GM21528 (cell line): ENCODE measurements at regions not wholly inside any gene's neighbourhood (a gene's known extent, or its start where the extent isn't known, plus 50 kb on each side); places are given as distances from the start of the nearest gene placed in this dataset.

Experiments used
- ATAC-seq: cut with Tn5 transposase; IDR thresholded peaks from one replicate; pipeline ENCODE4 v1.9.1; 2021; ENCODE audit warnings: mild to moderate bottlenecking, moderate library complexity; ENCODE audit not compliant: unreplicated experiment, low FRiP score

DNA sequence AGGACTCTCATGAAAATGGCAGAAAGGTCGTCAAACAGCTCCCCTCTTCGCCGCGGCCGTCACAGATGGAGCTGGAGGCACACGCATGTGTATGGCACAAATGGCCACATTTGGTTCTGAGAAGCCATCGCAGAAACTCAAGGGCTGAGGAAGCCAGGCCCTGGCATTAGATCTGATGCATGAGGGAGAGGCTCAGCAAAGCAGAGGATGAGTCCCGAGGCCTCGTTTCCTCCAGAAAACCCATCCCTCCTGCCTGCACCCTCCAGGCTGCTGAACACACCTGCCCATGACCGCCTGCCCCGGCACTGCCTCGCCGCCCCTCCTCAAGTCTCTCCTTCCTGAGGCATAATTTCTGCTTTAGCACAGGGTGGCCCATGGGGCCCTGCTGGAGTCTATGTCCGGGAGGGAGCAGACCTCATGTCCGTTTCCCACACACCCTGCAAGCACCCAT is 240.3 kb downstream of the DLL1 start:
- no peak for ATAC-seq

DNA sequence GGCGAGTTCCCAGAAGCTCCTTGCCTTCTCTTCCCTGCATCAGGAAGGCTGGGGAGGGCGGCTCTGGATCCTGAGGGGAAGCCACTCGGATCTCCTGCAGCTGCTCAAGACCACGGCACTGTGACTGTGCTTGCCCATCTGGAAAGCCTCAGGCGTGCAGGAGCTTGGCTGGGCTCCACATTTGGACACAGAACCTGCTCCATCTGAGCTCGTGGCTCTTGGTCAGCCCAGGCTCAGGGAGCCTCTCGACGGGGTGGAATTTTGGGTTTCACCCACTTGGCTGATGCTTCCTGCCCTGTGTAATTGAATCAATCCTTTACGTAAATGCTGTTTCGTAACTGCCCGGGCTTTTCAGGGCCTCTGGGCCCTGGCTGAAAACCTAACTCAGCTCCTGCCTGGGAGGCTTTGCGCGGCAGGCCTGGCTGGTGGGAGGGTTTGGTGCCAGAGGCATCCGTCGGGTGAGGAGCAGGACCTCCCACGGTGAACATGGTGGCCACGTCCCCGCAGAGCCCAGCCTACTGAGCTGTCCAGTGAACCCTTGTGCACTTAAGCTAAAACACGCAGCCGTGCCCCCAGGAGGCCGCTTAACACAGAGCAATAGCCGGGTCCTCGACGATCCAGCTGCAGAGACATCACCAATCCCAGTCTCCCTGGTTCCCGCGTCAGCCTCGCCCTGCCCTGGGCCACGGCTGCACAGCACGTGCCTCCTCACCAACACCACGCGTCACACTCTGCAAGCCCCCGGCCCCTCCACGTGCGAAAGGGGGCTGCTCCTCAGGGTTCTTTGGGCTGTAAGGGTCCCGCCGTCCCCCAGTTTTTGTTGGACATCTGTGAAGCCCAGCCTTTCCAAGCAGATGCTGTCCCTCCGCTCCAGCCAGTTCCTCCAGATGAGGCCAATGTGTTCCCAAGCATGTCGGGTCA is 241.0 kb downstream of the DLL1 start:
- ATAC-seq, result no peak

DNA sequence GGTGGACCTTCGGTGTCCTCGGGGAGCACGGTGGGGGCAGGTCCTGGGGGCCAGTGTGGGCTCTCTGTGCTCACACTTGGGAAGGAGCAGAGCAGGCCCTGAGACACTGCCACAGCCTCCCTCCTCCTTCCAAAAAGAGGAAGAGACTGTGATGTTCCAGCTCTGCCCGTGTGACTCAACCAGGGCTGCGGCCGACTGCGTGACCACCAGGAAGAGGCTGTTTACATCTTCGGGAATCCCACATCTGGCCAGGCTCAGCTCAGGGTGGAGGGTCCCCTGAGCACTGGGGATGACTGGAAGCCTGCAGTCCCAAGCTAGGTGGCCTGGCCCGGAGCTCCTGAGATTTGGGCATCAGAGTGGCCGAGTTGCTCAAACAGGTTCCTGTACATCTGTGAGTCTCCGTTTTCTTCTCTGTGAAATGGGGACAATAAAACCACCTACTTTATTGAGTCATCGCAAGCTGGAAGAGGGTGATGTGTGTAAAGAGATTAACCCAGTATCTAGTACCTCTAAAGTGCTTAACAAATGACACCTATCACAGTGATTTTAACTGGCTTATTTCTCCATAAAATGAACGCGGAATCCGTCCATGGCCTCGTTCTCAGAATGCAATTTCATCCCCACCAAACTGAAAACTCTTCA is 242.1 kb downstream of the DLL1 start:
- no peak for ATAC-seq

DNA sequence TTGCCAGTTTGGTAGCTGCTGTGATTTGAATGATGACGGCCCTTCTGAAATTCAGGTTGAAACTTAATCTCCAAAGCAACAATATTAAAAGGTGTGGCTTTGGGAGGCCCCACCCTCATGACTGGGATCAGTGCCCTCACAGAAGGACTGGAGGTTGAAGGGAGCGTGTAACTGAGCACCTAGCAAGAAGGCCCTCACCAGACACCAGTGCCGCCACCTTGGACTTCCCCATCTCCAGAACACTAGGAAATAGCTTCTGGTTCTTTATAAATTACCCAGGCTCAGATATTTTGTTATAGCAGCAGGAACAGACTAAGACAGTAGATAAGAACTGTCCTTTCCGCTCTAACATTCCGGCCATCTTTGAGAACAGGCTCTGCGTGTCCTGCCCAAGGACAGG is 243.1 kb downstream of the DLL1 start:
- no peak for ATAC-seq

DNA sequence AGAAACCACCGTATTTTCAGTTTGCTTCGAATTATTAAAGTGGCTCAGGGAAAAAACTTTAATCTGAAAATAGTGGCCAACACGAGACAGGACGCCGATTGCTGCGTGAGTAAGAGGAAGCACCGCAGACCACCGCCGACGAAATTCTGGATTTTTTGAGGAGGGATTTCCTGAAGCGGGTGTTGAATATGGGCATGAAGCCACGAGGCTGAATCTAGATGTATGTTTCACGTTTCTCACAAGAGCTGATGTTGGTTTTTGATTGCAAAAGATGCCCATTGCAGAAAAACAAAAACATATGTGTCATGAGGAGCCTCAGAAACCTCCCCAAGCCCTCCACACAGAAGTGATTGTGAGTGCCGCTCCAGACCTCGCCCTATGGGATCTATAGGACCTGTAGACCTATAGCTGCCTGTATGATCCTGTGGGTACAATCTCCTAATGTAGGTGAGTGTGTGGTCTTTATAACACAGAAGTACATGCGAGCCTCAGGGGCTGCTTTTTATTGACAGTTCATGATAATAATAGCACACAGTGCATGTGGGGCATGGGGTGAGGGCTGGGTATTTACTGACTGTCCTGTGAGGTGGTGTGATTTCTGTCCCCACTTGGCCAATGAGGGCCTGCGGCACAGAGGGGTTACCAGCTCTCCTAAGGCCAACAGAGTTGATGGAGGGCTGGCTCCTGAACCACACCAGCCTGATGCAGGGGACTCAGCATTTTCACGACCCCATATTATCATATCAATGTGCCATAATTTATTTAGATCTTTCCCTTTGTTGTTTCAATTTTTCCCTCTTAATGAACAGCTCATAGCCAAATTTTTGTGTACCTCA is 243.9 kb downstream of the DLL1 start:
- no peak for ATAC-seq

DNA sequence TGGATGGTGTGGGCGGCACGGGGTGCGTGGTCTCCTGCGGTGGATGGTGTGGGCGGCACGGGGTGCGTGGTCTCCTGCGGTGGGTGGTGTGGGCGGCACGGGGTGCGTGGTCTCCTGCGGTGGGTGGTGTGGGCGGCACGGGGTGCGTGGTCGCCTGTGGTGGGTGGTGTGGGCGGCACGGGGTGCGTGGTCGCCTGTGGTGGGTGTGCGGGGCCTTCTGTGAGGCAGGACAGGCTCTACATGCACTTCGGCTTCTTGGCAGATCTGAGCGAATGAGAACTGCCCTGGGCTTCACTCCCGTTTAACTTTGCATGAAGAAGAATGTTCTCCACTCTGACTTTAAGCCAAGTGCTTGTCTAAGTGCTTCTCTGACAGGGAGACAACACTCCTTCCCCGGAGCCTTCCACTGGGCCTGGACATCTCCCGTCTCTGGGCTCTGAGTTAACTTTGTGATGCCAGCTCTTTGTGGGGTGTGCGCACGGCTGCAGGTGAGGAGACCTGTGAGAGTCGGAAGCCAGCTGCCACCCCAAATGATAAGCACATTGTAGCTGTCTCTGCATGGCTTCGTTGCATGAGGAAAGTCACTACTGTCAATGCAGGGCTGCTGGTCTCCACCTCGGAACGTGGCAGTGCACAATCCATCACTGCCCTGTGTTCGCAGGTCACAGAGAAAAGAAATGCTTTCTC is 244.8 kb downstream of the DLL1 start:
- ATAC-seq, result no peak

DNA sequence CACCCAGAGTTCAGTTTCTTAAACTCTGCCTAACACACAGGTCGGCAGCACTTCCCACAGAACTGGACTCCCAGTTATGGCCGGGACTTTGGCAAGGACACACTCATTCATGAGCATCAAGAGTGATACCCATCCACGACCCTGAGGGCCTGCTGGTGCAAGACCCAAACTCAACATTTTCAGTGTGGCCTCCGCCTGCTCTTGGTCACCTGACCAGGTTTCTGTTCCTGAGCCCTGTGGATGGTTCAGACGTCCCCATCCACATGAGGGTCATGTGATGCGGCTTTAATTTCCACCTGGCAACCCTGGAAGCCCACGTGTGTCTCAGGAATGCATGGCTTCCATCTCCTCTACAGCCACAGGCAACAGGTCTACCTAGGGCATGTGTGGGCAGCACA is 245.3 kb downstream of the DLL1 start:
- no peak for ATAC-seq

DNA sequence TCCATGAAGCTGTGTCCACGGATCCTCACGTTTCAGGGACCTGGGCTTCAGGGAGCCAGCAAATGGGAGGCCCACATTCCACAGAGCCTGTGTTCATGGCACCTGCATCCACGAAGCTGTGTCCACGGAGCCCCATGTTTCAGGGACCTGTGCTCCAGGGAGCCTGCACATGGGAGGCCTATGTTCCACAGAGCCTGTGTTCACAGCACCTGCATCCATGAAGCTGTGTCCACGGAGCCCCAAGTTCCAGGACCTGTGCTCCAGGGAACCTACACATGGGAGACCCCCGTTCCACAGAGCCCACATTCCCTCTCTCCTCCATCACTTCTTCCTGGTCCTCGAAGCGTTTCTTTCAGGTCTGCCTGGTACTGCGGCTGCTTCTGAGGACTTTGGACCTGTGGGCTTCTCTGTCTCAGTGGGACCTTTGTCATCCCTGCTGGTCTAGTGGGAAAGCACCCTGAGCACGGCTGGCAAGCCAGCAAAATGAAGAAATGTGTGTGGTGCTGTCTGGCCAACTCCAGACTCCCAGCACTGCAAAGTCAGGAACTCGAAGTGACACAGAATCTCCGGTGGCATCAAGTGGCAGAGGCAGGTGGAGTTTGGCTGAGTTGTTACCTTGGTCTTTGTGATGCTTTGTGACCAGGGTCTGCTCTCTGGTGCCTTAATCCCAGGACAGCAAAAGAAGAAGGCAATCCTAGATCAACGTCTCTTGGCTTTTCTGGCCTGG is 245.9 kb downstream of the DLL1 start:
- no peak for ATAC-seq

DNA sequence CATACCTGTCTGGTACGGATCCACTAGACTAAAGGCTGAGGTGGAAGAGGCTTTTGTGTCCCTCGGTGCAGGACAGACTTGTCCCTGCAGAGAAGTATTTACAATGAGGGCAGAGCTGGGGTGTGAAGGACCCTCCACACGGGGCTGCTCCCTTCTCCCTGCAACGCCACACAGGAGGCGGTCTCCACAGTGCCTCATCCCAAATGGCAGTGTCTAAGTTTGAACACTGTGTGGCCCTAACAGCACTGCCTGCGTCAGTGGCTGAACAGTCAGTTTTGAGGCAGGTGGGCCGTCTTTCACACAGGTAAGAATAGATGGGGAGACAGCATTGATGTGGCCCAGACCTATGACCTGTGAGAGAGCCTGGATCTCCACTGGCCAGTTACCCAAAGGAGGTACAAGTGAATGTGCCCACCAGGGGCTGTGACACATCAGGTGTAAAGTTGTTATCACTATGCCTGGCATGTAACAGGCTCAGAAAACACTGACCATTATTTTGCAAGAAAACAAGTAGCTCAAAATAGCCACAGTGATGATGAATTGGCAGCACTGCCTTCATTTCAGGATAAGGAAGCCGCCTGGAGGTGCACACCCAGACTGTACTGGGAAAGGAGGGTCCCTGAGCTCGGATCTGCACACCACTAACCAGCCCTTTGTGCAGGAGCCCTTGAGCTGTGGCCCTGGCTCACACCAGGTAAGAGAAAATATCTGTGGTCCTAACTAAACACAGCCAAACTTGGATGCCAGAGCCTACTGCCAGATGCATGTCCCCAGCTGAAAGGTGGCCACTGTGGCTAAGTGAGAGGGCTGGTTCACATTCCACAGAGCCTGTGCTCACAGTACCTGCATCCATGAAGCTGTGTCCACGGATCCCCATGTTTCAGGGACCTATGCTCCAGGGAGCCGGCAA is 246.7 kb downstream of the DLL1 start:
- no peak for ATAC-seq

DNA sequence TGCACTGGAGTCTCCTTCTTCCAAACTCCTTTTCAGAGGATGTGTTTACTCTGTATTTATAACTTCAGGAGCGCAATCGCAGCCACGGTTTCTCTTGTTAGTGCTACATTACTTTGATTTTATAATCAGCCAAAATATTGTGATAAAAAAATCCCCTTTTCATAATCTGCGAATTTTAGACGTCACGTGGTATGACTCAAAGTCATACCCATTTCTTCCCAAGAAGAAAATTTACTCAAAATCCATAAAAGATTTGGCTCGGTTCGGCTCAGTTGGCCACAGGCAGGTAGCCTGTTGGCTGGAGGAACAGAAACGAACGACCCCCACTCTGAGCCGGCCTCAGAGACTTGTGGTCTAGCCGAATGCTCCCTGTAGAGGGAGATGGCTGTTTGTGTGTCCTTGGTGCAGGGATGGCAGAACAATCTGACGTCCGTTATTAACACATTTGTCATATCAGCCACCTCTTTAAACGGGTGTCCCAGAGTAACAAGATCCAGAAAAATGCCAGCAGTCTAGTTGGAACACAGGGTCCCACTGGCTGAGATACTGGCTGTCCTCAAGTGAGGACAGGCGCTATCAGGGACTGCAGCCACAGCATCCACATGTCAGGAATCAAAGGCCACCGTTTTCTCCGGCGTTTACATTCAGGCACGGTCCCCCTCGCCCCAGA is 247.6 kb downstream of the DLL1 start:
- no peak for ATAC-seq

DNA sequence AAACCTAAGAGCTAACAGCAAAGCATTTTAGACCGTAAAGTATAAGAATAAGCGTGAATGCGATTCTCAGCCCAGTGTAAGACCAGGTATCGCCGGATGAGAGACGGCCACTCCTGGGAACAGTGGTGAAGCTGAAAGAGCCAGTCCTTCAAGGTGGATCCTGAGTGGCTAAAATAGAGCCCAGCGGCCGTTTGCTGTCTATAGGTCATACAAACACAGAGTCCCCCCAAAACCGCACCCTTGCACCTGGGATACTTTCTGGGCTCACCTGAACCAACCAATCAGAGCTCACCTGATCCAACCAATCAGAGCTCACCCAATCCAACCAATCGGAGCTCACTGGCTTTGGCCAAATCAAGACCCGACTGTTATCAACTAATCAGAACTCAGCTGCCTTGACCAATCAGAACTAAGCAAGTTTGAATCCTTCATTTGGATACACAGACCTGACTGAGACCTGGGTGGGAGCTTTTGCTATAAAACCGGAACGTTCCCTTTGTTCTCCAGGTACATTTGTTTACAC is 248.2 kb downstream of the DLL1 start:
- ATAC-seq, result no peak

DNA sequence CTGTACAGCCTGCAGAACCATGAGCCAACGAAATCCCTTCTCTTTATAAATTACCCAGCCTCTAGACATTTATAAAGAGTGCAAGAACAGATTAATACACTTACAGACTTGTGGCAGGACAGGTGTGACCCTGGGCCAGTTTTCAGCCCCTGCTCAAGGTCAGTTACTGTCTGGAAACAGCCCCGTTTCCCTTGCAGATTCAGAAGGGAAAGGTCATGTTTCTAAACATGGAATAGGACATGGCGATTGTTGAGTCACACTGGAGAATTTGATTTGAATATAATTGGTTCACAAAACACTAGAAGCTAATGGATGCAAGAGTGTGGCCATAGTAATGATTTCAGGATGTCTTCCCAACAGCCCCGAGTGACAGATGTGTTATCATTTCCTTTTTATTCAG is 248.8 kb downstream of the DLL1 start:
- no peak for ATAC-seq

DNA sequence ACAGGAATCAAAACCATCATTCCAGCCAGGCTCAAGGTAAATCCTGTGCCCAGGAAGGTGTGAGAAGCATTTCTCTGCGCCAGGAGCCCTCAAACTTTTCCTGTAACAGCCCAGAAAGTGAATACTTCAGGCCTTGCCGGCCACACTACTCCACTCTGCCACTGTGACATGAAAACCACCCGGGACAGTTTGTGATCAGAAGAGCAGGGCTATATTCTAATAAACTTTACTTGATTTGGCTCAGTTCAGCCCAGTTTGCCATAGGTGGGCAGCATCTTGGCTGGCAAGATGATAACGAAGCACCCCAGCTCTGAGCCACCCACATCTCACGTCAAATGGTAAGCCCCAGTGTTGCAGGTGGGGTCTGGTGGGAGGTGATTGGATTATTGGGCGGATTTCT is 249.4 kb downstream of the DLL1 start:
- ATAC-seq, result no peak

DNA sequence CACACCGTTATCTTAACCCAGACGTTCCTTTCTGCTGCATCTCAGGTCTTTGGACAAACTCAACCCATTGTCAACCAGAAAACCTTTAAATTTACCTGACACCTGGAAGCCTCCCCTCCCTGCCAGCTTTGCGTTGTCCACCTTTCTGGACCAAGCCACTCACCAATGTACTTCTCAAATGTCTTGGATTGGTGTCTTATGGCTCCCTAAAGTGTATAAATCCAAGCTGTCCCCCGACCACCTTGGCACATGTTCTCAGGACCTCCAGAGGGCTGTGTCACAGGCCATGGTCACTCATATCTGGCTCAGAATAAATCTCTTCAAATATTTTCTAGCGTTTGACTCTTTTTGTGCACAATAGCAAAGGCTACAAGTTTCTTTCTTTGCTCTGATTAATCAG is 250.0 kb downstream of the DLL1 start:
- ATAC-seq, result no peak

DNA sequence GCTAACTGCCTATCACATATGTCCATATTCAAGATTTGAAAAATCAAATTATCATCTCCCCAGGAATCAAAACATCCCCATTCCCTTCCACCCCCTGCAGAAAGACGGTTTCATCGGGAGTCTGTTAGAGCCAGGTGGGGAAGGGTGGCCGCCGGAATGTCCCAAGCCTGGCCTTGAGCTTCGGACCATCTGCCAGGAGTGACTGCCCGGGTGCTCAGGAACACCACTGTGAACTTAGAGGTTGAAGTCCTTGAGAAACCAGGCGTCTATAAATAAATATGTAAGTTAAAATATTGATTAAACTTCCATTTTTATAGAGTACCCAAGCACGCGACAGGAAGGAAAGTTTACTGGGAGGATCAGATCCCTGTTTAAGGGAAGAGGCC is 250.8 kb downstream of the DLL1 start:
- no peak for ATAC-seq

DNA sequence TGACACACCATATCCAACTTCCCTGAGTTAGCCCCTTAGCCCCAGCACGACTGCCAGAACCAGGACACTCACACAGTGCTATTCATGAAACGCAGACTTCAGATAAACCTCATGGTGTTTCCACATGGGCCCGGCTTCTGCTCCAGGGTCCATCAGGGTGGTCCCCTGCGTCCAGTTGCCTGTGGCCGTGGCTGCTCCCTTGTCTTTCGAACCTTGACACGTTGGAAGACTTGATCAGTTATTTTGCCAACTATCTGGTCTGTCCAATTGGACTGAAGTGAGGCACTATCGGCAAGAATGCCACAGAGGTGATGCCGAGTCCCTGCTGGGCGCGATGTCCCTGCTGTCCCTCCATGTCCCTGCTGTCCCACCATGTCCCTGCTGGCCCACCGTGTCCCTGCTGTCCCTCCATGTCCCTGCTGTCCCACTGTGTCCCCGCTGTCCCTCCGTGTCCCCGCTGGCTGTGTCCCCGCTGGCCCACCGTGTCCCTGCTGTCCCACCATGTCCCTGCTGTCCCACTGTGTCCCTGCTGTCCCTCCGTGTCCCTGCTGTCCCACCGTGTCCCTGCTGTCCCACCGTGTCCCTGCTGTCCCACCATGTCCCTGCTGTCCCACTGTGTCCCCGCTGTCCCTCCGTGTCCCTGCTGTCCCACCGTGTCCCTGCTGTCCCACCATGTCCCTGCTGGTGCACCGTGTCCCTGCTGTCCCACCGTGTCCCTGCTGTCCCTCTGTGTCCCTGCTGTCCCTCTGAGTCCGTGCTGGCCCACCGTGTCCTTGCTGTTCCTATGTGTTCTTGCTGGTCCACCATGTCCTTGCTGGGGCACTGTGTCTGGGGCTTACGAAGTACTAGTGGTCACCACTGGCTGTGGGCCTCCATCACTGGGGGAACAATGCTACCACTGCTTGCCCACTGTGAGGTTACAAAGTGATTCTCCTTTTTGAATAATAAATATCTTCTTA is 251.4 kb downstream of the DLL1 start:
- no peak for ATAC-seq

DNA sequence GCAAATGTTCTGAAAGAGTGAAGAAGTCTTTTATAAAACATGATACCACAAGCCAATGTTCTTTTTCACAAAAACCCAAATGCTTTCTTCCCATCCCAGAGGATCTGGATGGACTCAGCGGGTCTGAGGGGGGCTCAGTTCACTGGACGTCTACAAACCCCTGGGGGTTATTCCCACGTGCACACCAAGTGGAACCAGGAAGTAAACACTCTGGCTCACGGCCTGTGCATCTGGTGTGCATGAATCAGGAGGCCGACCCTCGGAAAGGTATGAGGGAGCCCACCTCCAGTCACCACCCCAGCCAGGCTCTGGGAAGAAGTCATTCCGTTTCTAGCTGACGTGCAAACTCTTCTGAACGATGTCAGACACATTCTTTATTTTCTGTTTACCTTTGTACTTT is 252.2 kb downstream of the DLL1 start:
- no peak for ATAC-seq
